ENCODE measurements at regions not wholly inside any gene's neighbourhood (a gene's known extent, or its start where the extent isn't known, plus 50 kb on each side); places are given as distances from the start of the nearest gene placed in this dataset.

DNA sequence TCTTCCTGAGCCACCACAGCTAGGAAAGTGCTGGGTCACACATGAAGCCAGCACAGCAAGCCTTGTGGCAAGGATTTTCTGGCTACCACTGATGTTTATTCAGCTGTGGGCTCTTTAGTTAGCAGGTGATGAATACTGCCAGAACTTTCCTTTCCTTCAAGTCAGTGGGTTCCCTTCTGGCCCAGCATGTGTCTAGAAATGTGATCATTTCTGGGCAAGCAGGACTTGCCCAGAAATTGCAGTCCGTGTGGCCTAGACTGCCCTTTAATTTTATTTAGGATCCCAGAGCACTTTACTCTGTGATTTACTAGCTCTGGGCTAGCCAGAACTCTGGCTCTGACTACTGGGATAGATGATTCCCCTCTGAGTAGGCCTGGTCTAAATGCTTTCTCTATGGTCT is 397.5 kb downstream of the ZIC4 start:
- DNase-seq (ENCODE audit: low read depth, low spot score), result no peak
- Histone ChIP-seq H3K27me3 (ENCODE audit: control insufficient read depth, insufficient read depth, low read length) (no peaks in the 10 kb centered on the region), H3K36me3 (ENCODE audit: control insufficient read depth, insufficient read depth, low read length) (no peaks in the 10 kb centered on the region), H3K9me3 (ENCODE audit: control insufficient read depth, insufficient read depth, low read depth, low read length) (no peaks in the 10 kb centered on the region), H3K4me3 (ENCODE audit: low read depth in 2 of 2, low read length in 2 of 2) (no peak overlapping the region), H3K27ac (ENCODE audit: low read length) (no peak overlapping the region), H3K4me1 (ENCODE audit: control insufficient read depth, insufficient read depth, low read length) (no peaks in the 10 kb centered on the region)
- ChIA-PET CTCF (no interaction called here), POLR2A (no interaction called here)
- in situ Hi-C loops (cut with HindIII; ENCODE audit: low pct_unique_long_range_greater_than_20kb, low sequenced_read_pairs) (no loop called here), intact Hi-C loops (cut with micrococcal nuclease; ENCODE audit: unreplicated experiment) (no loop called here)
- TF ChIP-seq POLR2AphosphoS5 (IDR thresholded peaks at IDR 0.05; ENCODE audit: low read depth, low read length), result no peak
- no peak for TF ChIP-seq SIN3A (IDR thresholded peaks at IDR 0.05; ENCODE audit: borderline replicate concordance, insufficient read depth, low read depth, low read length)
- TF ChIP-seq, protein P1, sequence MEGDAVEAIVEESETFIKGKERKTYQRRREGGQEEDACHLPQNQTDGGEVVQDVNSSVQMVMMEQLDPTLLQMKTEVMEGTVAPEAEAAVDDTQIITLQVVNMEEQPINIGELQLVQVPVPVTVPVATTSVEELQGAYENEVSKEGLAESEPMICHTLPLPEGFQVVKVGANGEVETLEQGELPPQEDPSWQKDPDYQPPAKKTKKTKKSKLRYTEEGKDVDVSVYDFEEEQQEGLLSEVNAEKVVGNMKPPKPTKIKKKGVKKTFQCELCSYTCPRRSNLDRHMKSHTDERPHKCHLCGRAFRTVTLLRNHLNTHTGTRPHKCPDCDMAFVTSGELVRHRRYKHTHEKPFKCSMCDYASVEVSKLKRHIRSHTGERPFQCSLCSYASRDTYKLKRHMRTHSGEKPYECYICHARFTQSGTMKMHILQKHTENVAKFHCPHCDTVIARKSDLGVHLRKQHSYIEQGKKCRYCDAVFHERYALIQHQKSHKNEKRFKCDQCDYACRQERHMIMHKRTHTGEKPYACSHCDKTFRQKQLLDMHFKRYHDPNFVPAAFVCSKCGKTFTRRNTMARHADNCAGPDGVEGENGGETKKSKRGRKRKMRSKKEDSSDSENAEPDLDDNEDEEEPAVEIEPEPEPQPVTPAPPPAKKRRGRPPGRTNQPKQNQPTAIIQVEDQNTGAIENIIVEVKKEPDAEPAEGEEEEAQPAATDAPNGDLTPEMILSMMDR (IDR thresholded peaks at IDR 0.05), result no peak
- no peak for TF ChIP-seq TCF7L2 (IDR thresholded peaks at IDR 0.05; ENCODE audit: low read depth, low read length)
- TF ChIP-seq, protein P2, sequence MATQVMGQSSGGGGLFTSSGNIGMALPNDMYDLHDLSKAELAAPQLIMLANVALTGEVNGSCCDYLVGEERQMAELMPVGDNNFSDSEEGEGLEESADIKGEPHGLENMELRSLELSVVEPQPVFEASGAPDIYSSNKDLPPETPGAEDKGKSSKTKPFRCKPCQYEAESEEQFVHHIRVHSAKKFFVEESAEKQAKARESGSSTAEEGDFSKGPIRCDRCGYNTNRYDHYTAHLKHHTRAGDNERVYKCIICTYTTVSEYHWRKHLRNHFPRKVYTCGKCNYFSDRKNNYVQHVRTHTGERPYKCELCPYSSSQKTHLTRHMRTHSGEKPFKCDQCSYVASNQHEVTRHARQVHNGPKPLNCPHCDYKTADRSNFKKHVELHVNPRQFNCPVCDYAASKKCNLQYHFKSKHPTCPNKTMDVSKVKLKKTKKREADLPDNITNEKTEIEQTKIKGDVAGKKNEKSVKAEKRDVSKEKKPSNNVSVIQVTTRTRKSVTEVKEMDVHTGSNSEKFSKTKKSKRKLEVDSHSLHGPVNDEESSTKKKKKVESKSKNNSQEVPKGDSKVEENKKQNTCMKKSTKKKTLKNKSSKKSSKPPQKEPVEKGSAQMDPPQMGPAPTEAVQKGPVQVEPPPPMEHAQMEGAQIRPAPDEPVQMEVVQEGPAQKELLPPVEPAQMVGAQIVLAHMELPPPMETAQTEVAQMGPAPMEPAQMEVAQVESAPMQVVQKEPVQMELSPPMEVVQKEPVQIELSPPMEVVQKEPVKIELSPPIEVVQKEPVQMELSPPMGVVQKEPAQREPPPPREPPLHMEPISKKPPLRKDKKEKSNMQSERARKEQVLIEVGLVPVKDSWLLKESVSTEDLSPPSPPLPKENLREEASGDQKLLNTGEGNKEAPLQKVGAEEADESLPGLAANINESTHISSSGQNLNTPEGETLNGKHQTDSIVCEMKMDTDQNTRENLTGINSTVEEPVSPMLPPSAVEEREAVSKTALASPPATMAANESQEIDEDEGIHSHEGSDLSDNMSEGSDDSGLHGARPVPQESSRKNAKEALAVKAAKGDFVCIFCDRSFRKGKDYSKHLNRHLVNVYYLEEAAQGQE (IDR thresholded peaks at IDR 0.05; ENCODE audit: insufficient read depth in 1 of 2, low read depth in 2 of 2, low read length in 1 of 2), result no peak
- ATAC-seq, result no peak
- no TSS peak for BruUV-seq (replicated peaks)

DNA sequence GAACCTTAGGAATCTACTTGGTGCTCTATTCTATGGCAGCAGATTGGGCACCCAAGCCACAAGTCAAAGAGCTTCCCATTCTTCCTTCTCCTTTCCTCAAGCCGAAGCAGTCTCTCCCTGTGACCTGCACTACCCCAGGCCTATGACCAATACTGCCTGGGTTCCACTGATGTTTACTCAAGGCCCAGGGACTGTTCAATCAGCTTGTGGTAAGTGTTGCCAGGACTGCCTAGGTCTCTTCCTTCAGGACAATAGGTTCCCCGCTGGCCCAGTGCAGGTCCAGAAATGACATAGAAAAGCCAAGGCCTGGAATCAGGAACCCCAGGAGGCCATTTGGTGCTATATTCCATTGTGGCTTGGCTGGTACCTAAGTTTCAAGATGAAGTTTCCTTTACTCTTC is 397.9 kb downstream of the ZIC4 start:
- no peak overlapping the region for H3K27ac ChIP-seq (ENCODE audit: low read length)
- H3K4me3 ChIP-seq (ENCODE audit: low read depth in 2 of 2, low read length in 2 of 2), result no peak overlapping the region
- no peaks in the 10 kb centered on the region for H3K9me3 ChIP-seq (ENCODE audit: control insufficient read depth, insufficient read depth, low read depth, low read length)
- H3K36me3 ChIP-seq (ENCODE audit: control insufficient read depth, insufficient read depth, low read length), result no peaks in the 10 kb centered on the region
- in situ Hi-C loops (cut with HindIII; ENCODE audit: low pct_unique_long_range_greater_than_20kb, low sequenced_read_pairs) (no loop called here), intact Hi-C loops (cut with micrococcal nuclease; ENCODE audit: unreplicated experiment) (no loop called here)
- H3K27me3 ChIP-seq (ENCODE audit: control insufficient read depth, insufficient read depth, low read length), result no peaks in the 10 kb centered on the region
- TF ChIP-seq, protein P2 (IDR thresholded peaks at IDR 0.05; ENCODE audit: insufficient read depth in 1 of 2, low read depth in 2 of 2, low read length in 1 of 2), result no peak
- no peak for TF ChIP-seq SIN3A (IDR thresholded peaks at IDR 0.05; ENCODE audit: borderline replicate concordance, insufficient read depth, low read depth, low read length)
- no peak for TF ChIP-seq POLR2AphosphoS5 (IDR thresholded peaks at IDR 0.05; ENCODE audit: low read depth, low read length)
- TF ChIP-seq, protein P1 (IDR thresholded peaks at IDR 0.05), result no peak
- no peak for TF ChIP-seq TCF7L2 (IDR thresholded peaks at IDR 0.05; ENCODE audit: low read depth, low read length)
- no peaks in the 10 kb centered on the region for H3K4me1 ChIP-seq (ENCODE audit: control insufficient read depth, insufficient read depth, low read length)
- no TSS peak for BruUV-seq (replicated peaks)
- CTCF ChIA-PET, result no interaction called here
- ATAC-seq, result no peak
- DNase-seq (ENCODE audit: low read depth, low spot score), result no peak
- POLR2A ChIA-PET, result no interaction called here
